Upper lobe of left lung (tissue), 6 donors: ENCODE measurements at regions not wholly inside any gene's neighbourhood (a gene's known extent, or its start where the extent isn't known, plus 50 kb on each side); places are given as distances from the start of the nearest gene placed in this dataset.

Experiments
- ATAC-seq, 2 donors: fragments of 200-7000 bp; cut with Tn5 transposase; one replicate each; pipeline ENCODE4 v1.9.1; 2022; ENCODE audit warnings: mild to moderate bottlenecking in 2 of 2, moderate library complexity in 2 of 2; ENCODE audit not compliant: low FRiP score in 2 of 2
- DNase-seq, 2 donors: peaks; one replicate each; pipeline ENCODE4 v3.0.0-alpha.2; 2019 to 2020
- H3K27ac ChIP-seq, 4 donors: fragments of 200-600 bp; sonication (generic); one replicate each; pipeline ENCODE4 v1.5.1; 2016 to 2019
- H3K27me3 ChIP-seq, 4 donors: fragments of 200-600 bp; sonication (generic); one replicate each; pipeline ENCODE4 v1.5.1; 2017 to 2019
- H3K36me3 ChIP-seq, 4 donors: fragments of 200-600 bp; sonication (generic); one replicate each; pipeline ENCODE4 v1.5.1; 2016 to 2019
- H3K4me1 ChIP-seq, 4 donors: fragments of 200-600 bp; sonication (generic); one replicate each; pipeline ENCODE4 v1.5.1; 2018 to 2019
- H3K4me3 ChIP-seq, 4 donors: fragments of 200-600 bp; sonication (generic); one replicate each; pipeline ENCODE4 v1.5.1; 2017 to 2019; ENCODE audit warnings: mild to moderate bottlenecking in 2 of 4, moderate library complexity in 1 of 4
- H3K9me3 ChIP-seq, 4 donors: fragments of 200-600 bp; sonication (generic); one replicate each; pipeline ENCODE4 v1.5.1; 2018 to 2019
- EP300 ChIP-seq, 4 donors: sonication (generic); formaldehyde crosslinking; IDR thresholded peaks; one replicate each; pipeline ENCODE4 v1.5.1; 2017; ENCODE audit warnings: antibody characterized with exemption in 4 of 4, control low read depth in 2 of 4
- POLR2A ChIP-seq, 4 donors: fragments of 450-650 bp; IDR thresholded peaks; one replicate each; pipeline ENCODE4 v1.5.1; 2016 to 2017; ENCODE audit warnings: antibody characterized with exemption in 4 of 4, mild to moderate bottlenecking in 2 of 4
- POLR2AphosphoS5 ChIP-seq, 2 donors: sonication (generic); formaldehyde crosslinking; IDR thresholded peaks; one replicate each; pipeline ENCODE4 v1.5.1; 2017; ENCODE audit warnings: antibody characterized with exemption in 2 of 2
- whole genome bisulfite sequencing, 2 donors: methylation state at CpG; one replicate each; pipeline ENCODE4 v1.1.5; 2017 to 2018; 5-methylcytosine and 5-hydroxymethylcytosine counted together
- TF ChIP-seq, protein P1 (sequence below), 6 experiments: fragments of 450-650 bp in 4 of 6; fragments of 200-600 bp in 2 of 6; sonication (generic) in 2 of 6; IDR thresholded peaks; one replicate each; pipeline ENCODE4 v1.5.1; 2016 to 2019; ENCODE audit warnings: antibody characterized with exemption in 6 of 6
- donor health status: DM: no; HTN: no; CAD: no; lungs with moderate emphysema.
- donor health status: DM: no; HTN: yes; CAD: no; lungs with severe emphysema.

DNA sequence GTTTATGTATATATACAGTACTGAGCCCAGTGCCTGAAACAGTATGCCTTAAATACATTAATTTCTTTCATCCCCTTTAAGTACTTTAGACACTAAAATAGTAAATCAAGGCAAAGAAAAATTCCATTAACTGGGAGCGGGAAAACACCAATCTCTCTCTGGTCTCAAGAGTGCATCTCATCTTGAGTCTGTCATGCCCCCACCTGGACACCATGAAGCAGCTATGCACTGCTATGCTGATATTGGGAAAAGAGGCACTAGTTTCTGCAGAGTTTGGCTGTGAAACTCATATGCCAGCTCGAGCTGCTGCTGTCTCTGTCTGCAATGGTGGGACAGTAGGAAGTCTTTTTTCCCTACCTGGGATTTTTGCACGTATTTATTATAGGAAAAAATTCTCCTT lies 754.4 kb upstream of the RAG2 start:
- Histone ChIP-seq H3K27ac (no peak overlapping the region), H3K36me3 (no peaks in the 10 kb centered on the region), H3K4me3 (no peak overlapping the region), H3K27me3 (no peaks in the 10 kb centered on the region), H3K9me3 (no peaks in the 10 kb centered on the region), H3K4me1 (no peaks in the 10 kb centered on the region)
- TF ChIP-seq EP300 (IDR thresholded peaks at IDR 0.05) (no peak), POLR2AphosphoS5 (IDR thresholded peaks at IDR 0.05) (no peak), POLR2A (IDR thresholded peaks at IDR 0.05) (no peak)
- TF ChIP-seq, protein P1, sequence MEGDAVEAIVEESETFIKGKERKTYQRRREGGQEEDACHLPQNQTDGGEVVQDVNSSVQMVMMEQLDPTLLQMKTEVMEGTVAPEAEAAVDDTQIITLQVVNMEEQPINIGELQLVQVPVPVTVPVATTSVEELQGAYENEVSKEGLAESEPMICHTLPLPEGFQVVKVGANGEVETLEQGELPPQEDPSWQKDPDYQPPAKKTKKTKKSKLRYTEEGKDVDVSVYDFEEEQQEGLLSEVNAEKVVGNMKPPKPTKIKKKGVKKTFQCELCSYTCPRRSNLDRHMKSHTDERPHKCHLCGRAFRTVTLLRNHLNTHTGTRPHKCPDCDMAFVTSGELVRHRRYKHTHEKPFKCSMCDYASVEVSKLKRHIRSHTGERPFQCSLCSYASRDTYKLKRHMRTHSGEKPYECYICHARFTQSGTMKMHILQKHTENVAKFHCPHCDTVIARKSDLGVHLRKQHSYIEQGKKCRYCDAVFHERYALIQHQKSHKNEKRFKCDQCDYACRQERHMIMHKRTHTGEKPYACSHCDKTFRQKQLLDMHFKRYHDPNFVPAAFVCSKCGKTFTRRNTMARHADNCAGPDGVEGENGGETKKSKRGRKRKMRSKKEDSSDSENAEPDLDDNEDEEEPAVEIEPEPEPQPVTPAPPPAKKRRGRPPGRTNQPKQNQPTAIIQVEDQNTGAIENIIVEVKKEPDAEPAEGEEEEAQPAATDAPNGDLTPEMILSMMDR (IDR thresholded peaks at IDR 0.05), result no peak
- no peak for ATAC-seq
- DNase-seq, result no peak
- 80 to 82% methylated on average over 3 of the region's 3 CpGs for WGBS, 2 donors

DNA sequence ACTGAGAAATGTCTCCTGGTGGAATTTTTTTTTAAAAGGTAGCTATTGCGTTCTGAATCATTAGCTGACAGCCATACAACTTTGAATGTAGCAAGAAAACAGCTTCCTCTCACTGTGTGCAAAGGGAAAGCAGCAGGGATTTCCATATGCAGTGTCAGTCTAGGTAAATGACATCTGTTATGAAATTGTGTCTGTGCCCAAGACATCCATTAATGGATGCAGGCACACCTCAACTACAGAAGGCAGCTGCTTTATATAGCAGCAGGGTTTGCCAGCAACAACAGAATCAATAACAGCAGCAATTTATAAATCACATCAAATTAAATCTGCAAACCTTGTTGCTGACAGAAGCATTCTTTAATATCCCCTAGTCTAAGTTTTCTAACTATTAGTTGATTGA lies 745.3 kb upstream of the RAG2 start:
- H3K4me3 ChIP-seq, result no peak overlapping the region
- no peak overlapping the region for H3K27ac ChIP-seq
- WGBS, 2 donors, result 56 to 78% methylated on average over 1 of the region's 1 CpG
- no peaks in the 10 kb centered on the region for H3K9me3 ChIP-seq
- ATAC-seq (no peak), DNase-seq (no peak)
- H3K4me1 ChIP-seq, result no peaks in the 10 kb centered on the region
- no peaks in the 10 kb centered on the region for H3K27me3 ChIP-seq
- TF ChIP-seq, protein P1 (IDR thresholded peaks at IDR 0.05), result no peak
- TF ChIP-seq POLR2A (IDR thresholded peaks at IDR 0.05) (no peak), POLR2AphosphoS5 (IDR thresholded peaks at IDR 0.05) (no peak), EP300 (IDR thresholded peaks at IDR 0.05) (no peak)
- H3K36me3 ChIP-seq, result no peaks in the 10 kb centered on the region

DNA sequence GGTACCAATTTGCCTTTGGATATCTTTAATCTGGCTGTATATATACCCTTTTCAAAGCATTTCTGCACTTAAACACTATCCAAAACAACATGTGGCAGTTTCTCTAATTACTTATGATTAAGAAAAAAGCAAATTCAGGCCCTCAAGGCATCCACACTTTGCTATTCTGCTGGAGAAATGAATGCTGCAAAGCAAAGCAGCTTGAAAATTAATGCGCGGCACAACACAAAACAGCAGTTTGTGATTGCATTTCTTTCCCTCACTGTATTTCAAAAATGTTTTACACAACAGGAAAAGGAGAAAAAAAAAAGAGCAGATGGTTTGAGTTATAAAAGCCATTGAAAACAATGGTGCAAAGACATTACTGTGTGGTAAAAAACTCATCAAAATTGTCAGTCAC lies 738.4 kb upstream of the RAG2 start:
- DNase-seq (no peak), ATAC-seq (no peak)
- no peak overlapping the region for H3K27ac ChIP-seq
- H3K27me3 ChIP-seq, result no peaks in the 10 kb centered on the region
- H3K9me3 ChIP-seq, result no peaks in the 10 kb centered on the region
- no peaks in the 10 kb centered on the region for H3K36me3 ChIP-seq
- TF ChIP-seq, protein P1 (IDR thresholded peaks at IDR 0.05), result no peak
- TF ChIP-seq POLR2AphosphoS5 (IDR thresholded peaks at IDR 0.05) (no peak), POLR2A (IDR thresholded peaks at IDR 0.05) (no peak), EP300 (IDR thresholded peaks at IDR 0.05) (no peak)
- H3K4me1 ChIP-seq, result no peaks in the 10 kb centered on the region
- WGBS, 2 donors, result 95 to 100% methylated on average over 2 of the region's 2 CpGs
- no peak overlapping the region for H3K4me3 ChIP-seq

DNA sequence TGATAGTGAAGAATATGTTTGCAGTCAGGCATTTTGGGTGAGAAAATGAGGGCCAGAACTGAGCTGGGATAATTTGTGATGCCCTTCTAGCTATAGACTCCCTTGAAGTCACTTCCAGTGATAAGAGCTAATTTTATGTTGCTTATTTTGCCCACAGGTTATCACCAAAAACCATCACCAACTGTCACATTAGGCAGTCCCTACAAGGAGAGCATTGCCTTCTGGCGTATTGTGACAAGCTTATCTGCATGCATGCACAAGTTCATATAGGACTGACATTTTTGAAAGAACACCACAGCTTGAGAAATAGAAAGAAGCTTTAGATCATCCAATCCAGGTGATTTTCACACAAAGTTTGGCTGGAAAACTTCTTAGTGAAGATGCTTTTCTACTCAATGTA lies 735.3 kb upstream of the RAG2 start:
- Histone ChIP-seq H3K27me3 (no peaks in the 10 kb centered on the region), H3K4me3 (no peak overlapping the region), H3K4me1 (no peaks in the 10 kb centered on the region), H3K27ac (no peak overlapping the region), H3K9me3 (no peaks in the 10 kb centered on the region), H3K36me3 (no peaks in the 10 kb centered on the region)
- TF ChIP-seq, protein P1 (IDR thresholded peaks at IDR 0.05), result no peak
- TF ChIP-seq EP300 (IDR thresholded peaks at IDR 0.05), result no peak
- TF ChIP-seq POLR2A (IDR thresholded peaks at IDR 0.05), result no peak
- TF ChIP-seq POLR2AphosphoS5 (IDR thresholded peaks at IDR 0.05), result no peak
- no peak for DNase-seq
- WGBS, 2 donors, result 93 to 100% methylated on average over 1 of the region's 1 CpG
- ATAC-seq, result no peak

DNA sequence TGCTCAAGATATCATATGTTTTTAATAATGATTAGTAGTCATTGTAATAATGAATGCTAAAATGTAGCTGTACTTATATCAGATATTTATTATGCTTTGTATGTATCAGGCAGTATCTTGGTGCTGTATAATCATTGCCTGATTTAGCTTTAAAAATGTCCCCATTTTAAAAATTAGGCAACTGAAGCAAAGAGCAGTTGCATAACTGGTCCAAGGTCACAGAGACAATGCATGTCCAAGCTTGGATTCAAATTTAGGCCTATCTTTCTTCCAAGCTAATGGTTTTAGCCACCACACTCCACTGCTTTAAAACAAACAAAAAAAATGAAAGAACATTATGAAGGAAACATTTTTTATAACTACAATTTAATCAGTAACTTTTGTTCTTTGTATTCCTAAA lies 725.8 kb upstream of the RAG2 start:
- Histone ChIP-seq H3K27me3 (no peaks in the 10 kb centered on the region), H3K4me3 (no peak overlapping the region), H3K4me1 (no peaks in the 10 kb centered on the region), H3K27ac (no peak overlapping the region), H3K36me3 (no peaks in the 10 kb centered on the region), H3K9me3 (no peaks in the 10 kb centered on the region)
- TF ChIP-seq POLR2A (IDR thresholded peaks at IDR 0.05) (no peak), EP300 (IDR thresholded peaks at IDR 0.05) (no peak), POLR2AphosphoS5 (IDR thresholded peaks at IDR 0.05) (no peak)
- TF ChIP-seq, protein P1 (IDR thresholded peaks at IDR 0.05), result no peak
- no peak for DNase-seq
- no peak for ATAC-seq
